MM.1S (cell line): ENCODE measurements at regions not wholly inside any gene's neighbourhood (a gene's known extent, or its start where the extent isn't known, plus 50 kb on each side); places are given as distances from the start of the nearest gene placed in this dataset.

ENCODE experiments used
- EZH2 ChIP-seq: fragments of 300-600 bp; sonication (generic); optimal IDR thresholded peaks from 2 replicates; pipeline ENCODE3; 2017; ENCODE audit warnings: low read depth, mild to moderate bottlenecking, antibody characterized with exemption, low read length, mixed read lengths
- EZH2phosphoT487 ChIP-seq: fragments of 300-600 bp; sonication (generic); IDR thresholded peaks from 2 replicates; pipeline ENCODE4 v1.6.1; 2018; ENCODE audit warnings: antibody characterized with exemption, low read length
- TF ChIP-seq, protein P1 (sequence below): fragments of 300-600 bp; sonication (generic); IDR thresholded peaks from 2 replicates; pipeline ENCODE4 v1.5.1; 2016; ENCODE audit warnings: antibody characterized with exemption, low read length, mixed read lengths

DNA sequence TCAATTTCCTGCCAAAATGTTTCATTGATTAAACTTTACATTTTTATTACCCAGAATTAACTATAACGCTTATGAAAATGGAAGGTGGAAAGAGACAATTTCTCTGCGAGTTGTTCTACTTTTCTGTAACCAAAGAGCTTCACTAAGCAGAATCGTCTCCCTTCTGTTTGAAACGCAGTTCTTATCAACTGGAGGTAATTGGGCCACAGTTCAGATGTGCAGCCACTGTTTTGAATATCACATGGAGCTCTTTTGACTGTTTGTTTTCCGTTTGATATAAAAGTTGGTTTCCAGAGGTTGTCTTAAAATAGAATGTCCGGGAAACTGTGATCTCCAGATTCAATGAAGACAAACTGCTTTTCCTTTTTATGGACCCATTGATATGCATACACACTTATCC is 183.3 kb upstream of the SEL1L start:
- TF ChIP-seq, protein P1, sequence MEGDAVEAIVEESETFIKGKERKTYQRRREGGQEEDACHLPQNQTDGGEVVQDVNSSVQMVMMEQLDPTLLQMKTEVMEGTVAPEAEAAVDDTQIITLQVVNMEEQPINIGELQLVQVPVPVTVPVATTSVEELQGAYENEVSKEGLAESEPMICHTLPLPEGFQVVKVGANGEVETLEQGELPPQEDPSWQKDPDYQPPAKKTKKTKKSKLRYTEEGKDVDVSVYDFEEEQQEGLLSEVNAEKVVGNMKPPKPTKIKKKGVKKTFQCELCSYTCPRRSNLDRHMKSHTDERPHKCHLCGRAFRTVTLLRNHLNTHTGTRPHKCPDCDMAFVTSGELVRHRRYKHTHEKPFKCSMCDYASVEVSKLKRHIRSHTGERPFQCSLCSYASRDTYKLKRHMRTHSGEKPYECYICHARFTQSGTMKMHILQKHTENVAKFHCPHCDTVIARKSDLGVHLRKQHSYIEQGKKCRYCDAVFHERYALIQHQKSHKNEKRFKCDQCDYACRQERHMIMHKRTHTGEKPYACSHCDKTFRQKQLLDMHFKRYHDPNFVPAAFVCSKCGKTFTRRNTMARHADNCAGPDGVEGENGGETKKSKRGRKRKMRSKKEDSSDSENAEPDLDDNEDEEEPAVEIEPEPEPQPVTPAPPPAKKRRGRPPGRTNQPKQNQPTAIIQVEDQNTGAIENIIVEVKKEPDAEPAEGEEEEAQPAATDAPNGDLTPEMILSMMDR = no peak
- no peak for TF ChIP-seq EZH2
- no peak for TF ChIP-seq EZH2phosphoT487
